ENCODE measurements at regions not wholly inside any gene's neighbourhood (a gene's known extent, or its start where the extent isn't known, plus 50 kb on each side); places are given as distances from the start of the nearest gene placed in this dataset.
A peak's percentile ranks its signal among the peaks of the same experiment; 100 is the strongest.
"Not testable (repeated sequence)": the region's sequence is repeated elsewhere in the genome, so short reads cannot be mapped to it uniquely, and the experiment has no call there.

DNA sequence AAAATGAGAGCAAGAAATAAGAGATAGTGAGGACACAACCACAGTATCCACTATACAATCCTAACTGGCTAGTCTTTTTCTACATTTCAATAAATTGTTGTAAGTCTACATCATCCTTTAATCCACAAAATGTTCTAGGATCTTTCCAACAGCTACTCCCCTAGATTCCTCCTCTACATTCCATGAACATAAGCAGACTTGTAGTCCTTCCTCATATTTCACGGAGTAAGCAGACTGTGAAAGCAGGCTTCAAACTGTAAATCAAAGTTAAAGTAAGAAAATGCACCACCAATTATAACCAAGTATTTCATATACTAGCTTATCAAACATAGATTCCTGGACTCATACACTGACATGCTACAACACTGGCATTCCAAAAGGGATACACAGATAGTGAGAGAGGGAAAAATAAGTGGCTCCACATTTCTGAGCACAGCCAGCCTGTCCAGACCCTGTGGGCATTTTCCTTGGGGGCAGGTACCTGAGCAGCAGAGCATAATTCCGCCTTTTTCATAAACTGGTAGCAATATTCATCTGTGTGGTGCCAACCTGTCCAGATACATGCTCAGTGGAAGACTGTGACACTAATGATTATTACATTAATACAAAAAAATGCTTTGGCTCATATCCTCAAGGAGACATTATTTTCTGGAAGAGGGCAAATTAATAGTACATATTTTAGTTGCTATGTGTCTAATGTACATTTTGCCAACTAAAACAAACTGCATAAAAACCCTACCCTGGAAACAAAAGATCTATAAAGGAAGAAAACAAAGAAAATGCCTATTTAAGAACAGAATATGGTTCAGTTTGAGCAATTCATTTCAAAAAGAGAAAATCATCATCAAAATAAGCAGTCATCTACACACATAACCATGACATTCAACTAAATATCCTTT lies 113.3 kb upstream of the FSCB start:
- DNase-seq (ENCODE audit: low read depth) = no peak

DNA sequence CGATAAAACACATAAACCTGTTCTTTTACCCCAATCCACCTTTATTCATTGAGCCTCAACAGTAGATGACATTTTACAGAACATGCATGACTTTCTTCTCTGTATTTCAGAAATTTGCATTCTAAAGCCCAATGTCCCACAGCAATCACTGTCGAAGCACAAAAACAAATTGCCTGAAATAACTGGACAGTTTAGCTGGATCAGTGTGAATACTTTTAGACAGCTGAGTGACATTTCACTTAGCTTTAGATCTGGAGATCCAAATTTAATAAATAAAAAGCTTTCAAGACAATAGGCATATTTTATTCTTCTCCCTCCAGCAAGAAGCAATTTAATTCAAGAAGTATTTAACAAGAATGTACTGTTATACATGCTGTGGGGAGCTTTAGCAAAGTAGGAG lies 109.1 kb upstream of the FSCB start:
- DNase-seq (ENCODE audit: low read depth) = no peak

DNA sequence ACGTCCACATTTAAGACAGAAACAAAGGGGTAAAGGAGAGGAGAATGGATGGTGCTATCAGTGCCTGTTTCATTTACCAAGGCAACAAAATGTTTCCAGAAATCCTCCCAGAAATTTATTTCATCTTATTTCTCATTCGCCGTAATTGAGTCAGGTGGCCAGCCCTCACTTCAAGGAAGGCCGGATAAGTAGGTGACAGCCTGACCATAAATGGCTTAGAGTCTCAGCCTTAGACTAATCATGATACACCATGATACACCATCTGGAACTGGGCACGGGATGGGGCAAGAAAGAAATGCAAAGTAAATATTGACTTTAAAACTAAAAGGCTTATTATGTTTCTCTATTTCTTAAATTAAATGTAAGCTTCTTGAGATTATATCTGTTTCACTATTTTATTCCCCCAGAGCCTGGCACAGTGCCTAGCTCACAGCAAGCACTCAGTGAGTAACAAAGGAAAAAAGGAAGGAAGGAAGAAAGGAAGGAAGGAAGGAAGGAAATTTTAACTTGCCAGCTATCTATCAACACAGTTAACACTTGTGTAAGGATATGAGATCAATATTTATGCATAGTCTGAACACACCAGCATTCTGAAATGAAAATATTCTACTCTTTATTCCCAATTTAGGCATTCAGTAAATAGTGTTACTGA lies 106.1 kb upstream of the FSCB start:
- no peak for DNase-seq (ENCODE audit: low read depth)

DNA sequence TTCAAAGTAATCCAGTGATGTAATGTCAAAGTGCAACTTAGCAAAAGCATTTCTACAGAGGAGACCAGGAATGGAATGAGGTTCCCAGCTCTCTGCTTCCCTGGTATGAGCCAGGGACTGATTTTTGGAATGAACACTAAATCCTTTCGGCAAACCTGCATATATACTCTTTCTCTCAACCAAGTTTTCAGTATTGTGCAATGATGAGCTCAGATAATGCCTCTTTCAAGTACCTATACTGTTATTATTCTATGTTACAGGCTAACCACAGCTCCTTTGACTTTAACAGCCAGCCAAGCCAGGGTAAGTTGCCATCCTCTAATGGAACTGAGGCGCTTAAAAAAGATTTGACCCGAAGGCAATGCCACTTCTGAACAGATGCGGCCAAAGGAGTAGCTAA lies 104.9 kb upstream of the FSCB start:
- DNase-seq (ENCODE audit: low read depth) = no peak

DNA sequence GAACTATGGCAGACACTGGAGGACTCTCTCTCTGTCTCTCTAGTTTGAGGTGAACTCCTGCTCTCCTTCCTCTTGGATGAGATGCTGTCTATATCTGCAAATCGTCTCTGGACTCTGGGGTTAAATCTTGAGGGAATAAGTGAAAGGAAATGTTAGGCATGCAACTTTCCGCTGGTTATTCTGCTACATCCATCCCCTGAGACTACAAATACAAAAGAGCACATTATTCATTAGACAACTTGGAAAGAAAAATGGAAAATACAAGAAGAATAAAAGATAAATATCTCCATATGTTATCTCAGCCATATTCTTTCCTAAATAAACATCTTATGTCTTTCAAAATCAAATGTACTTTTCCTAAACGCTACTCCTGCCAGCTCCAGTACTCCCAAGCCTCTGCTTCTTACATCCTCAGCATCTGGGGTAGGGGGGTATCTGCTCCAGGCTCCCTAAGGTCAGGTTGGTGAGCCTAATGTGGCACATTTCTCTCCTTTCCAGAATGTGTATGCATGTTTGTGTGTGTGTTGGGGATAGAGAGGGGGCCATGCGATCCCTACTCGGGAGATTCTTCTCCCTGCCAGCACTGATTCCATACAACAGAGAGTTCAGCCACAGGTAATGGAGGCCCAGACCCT lies 102.9 kb upstream of the FSCB start:
- DNase-seq (ENCODE audit: low read depth) = no peak

DNA sequence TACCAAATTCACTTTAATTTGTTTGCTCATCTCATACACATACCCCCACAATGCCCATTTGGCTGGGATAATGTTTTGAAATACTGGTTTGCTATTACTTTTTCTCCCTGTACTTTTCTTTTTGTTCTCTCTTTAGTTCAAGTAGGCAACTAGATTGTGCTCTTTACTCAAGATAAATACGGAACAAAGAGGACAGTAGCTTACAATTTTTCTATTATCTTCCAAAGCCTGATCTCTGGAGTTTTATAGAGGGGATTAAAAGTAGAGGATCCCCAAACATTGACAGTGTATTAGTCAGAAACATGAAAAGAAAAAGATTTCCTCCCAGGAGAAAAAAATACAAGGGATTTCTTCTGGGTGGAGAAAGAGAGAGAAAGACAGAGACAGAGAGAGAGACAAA lies 102.1 kb upstream of the FSCB start:
- no peak for DNase-seq (ENCODE audit: low read depth)

DNA sequence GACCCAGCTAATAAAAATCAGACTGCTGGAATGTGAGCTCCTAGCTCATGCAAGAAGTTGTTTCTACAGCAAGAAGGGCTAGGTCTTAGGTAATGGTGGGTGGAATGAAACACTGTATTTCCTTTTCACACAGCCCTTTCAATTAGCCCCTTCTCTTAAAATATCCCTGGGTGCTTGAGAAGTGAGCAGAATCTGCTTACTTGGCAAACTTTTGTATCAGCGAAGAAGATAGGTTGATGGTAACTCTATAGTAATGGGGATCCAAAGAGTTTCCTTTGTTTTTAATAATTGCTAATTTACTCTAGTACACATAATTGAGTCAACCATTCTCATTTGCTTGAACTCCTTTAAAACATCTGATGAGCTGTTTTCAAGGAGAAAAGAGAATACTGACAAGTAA lies 100.6 kb upstream of the FSCB start:
- DNase-seq (ENCODE audit: low read depth) = no peak

DNA sequence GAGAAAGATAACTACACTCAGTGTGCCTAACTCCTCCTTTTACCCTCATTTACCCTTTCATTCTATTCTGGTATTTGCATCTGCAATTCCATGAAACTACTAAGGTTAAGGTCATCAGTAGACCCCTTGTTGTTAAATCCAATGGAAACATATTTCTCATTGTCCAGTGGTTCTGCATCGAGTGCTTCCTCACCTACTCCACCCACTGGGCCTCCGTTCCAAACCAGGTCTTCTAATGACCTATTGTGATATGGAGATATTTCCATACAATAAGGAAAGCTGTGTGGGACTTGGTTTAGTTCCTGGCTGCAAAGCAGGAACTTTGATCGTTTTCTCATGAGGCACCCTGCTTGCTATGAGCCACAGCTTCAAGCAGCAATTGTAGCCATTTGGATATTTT lies 99.5 kb upstream of the FSCB start:
- DNase-seq (ENCODE audit: low read depth) = no peak

DNA sequence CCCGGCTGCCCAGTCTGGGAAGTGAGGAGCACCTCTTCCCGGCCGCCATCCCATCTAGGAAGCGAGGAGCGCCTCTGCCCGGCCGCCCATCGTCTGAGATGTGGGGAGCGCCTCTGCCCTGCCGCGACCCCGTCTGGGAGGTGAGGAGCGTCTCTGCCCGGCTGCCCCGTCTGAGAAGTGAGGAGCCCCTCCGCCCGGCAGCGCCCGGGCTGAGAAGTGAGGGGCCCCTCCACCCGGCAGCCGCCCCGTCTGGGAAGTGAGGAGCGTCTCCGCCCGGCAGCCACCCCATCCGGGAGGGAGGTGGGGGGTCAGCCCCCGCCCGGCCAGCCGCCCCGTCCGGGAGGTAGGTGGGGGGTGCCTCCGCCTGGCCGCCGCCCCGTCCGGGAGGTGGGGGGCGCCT lies 94.2 kb upstream of the FSCB start:
- not testable (repeated sequence) for DNase-seq (ENCODE audit: low read depth)

DNA sequence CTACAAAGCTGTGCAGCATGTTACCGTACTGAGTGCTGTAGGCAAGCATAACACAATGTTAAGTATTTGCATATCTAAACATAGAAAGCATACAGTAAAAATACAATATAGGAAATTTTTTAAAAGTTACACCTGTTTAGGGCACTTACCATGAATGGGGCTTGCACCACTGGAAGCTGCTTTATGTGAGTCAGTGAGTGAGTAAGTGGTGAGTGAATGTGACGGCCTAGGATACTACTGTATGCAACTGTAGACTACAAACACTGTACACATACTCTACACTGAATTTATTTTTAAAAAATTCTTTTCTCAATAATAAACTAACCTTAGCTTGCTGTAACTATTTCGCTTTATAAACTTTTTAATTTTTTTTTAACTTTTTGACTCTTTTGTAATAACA lies 82.1 kb upstream of the FSCB start:
- peak; percentile 59 for DNase-seq (ENCODE audit: low read depth)

DNA sequence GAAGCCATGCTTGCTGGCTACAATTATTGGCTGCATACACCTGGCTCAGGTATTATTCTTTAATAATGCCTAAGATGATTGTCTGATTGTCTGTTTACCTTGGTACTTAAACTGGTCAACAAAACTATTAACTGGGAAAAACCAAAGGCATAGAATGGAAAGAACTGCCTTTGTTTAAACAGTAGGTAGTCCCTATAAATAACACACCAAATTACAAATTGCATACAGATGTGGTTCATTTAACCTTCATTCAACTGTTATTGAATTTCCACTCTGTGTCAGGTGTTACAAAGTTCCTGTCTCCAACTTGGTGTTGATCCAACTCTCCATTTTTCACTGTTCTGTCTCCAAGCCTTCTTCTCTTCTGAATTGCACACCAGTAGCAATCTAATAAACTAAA lies 79.8 kb upstream of the FSCB start:
- no peak for DNase-seq (ENCODE audit: low read depth)

DNA sequence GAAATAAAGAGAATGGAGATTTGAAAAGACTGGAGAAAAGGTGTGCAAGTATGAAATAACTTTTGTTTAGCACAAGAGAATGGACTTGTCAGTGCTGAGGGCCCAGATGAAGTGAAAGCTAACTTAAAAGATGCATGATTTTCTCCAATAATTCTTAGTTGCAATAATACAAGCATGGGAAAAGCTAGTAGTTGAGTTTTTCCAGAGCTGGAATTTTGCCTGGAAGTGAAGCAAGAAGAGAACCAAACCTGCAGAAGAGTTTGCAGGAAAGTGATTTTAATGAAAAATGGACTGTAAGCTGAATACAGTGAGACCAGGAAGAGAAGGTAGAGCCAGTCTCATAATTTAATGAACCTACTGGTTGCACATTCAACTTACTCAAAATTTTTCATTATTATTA lies 69.3 kb upstream of the FSCB start:
- no peak for DNase-seq (ENCODE audit: low read depth)

DNA sequence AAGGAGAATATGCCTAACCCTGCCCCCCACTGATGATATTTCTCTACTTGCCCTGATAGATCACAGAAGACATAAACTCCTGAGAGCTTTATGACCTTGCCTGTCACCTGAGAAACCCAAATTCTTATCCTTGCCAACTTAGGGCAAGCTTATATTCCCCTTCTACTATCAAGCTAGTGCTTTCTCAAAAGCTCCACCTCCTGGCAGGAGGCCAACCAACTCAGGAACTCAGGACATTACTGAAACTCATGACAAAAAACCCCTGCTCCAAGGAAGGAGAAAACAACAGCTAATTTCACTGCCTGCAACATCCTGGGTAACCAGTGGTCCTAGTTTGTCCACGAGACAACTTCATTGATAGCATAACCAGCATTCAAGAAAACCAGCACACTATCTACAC lies 60.9 kb upstream of the FSCB start:
- no peak for DNase-seq (ENCODE audit: low read depth)

DNA sequence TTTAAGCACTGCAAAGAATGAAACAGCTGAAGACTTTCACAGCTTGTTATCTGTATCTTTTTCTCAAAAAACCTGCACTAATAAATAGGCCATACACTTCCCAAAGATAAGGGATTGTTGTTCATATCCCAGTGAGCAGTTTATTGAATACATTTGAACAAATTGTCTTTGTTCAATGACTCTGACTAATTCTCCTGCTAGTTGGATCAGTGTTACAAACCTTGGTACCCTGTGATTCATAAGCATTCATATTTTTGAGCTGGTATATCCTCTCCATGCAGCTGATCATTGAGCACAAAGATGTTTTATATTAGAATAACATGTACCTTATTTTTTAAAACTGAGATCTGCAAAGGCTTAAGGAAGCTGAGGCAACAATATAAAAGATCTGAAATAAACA lies 58.9 kb upstream of the FSCB start:
- peak; percentile 3 for DNase-seq (ENCODE audit: low read depth)

DNA sequence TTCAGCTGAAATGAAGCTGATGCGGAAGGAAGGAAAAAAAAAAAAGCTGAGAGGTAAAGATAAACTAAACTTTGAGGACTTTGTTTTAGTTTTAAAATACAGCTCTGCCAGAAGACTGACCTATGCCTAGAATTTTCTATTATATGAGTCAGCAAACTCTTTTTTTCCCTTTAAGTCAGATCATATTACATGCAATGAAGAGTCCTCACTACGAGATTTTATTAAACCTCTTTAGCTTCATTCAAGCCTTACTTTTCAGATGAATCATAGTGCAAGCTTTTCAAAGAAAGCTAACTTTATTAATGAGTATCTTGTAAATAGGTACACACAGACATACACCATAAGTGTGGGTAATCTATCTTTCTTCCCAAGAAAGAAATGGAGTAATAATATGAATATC lies 57.8 kb upstream of the FSCB start:
- peak; percentile 12 for DNase-seq (ENCODE audit: low read depth)
